ENCODE measurements at regions not wholly inside any gene's neighbourhood (a gene's known extent, or its start where the extent isn't known, plus 50 kb on each side); places are given as distances from the start of the nearest gene placed in this dataset.

GRCh38 chr11:103608566-103608965, 427.9 kb upstream of the DDI1 start:
- no peak overlapping the region for H3K9ac ChIP-seq (ENCODE audit: low read depth in 1 of 2, low read length in 2 of 2)
- H3K4me3 ChIP-seq (ENCODE audit: low read depth in 1 of 3, low read length in 3 of 3), result no peak overlapping the region
- H3K27ac ChIP-seq (ENCODE audit: low read depth in 1 of 2, low read length in 2 of 2), result no peak overlapping the region
- TF ChIP-seq HNF4G (IDR thresholded peaks at IDR 0.05), result no peak
- no peak for TF ChIP-seq ZBTB33 (IDR thresholded peaks at IDR 0.05)
- no peak for TF ChIP-seq EGR1 (IDR thresholded peaks at IDR 0.05; ENCODE audit: low read depth in 2 of 2)
- no peak for TF ChIP-seq TAF1 (conservative IDR thresholded peaks at IDR 0.05)
- TF ChIP-seq CTCF (IDR thresholded peaks at IDR 0.05; ENCODE audit: low read depth, low read length, missing input control), result no peak
- no peak for TF ChIP-seq FOXA2 (IDR thresholded peaks at IDR 0.05)
- TF ChIP-seq NR2F2 (IDR thresholded peaks at IDR 0.05), result no peak
- H3K36me3 ChIP-seq (ENCODE audit: control insufficient read depth in 4 of 4, insufficient read depth in 3 of 4, low read depth in 1 of 4, low read length in 3 of 4), result no peaks in the 10 kb centered on the region
- WGBS, result 52% methylated on average over 3 of the region's 3 CpGs
- H3K4me1 ChIP-seq (ENCODE audit: control insufficient read depth in 4 of 4, insufficient read depth in 4 of 4, low read length in 3 of 4), result no peaks in the 10 kb centered on the region
- H3K27me3 ChIP-seq (ENCODE audit: control insufficient read depth in 4 of 4, insufficient read depth in 4 of 4, low read length in 3 of 4), result no peaks in the 10 kb centered on the region
- H3K9me3 ChIP-seq (ENCODE audit: control insufficient read depth in 4 of 4, low read length in 3 of 4), result no peaks in the 10 kb centered on the region
- DNase-seq (ENCODE audit: low spot score), result no peak

- Histone ChIP-seq H3K9me3 (ENCODE audit: control insufficient read depth in 4 of 4, low read length in 3 of 4) (no peaks in the 10 kb centered on the region), H3K9ac (ENCODE audit: low read depth in 1 of 2, low read length in 2 of 2) (no peak overlapping the region), H3K4me3 (ENCODE audit: low read depth in 1 of 3, low read length in 3 of 3) (no peak overlapping the region), H3K27me3 (ENCODE audit: control insufficient read depth in 4 of 4, insufficient read depth in 4 of 4, low read length in 3 of 4) (no peaks in the 10 kb centered on the region), H3K27ac (ENCODE audit: low read depth in 1 of 2, low read length in 2 of 2) (no peak overlapping the region), H3K4me1 (ENCODE audit: control insufficient read depth in 4 of 4, insufficient read depth in 4 of 4, low read length in 3 of 4) (no peaks in the 10 kb centered on the region), H3K36me3 (ENCODE audit: control insufficient read depth in 4 of 4, insufficient read depth in 3 of 4, low read depth in 1 of 4, low read length in 3 of 4) (no peaks in the 10 kb centered on the region)
- TF ChIP-seq SP1 (IDR thresholded peaks at IDR 0.05) (no peak), CTCF (IDR thresholded peaks at IDR 0.05; ENCODE audit: low read depth, low read length, missing input control) (no peak), FOXA2 (IDR thresholded peaks at IDR 0.05) (no peak), TAF1 (conservative IDR thresholded peaks at IDR 0.05) (no peak), JUND (IDR thresholded peaks at IDR 0.05) (no peak), HNF4G (IDR thresholded peaks at IDR 0.05) (no peak), FOXA1 (IDR thresholded peaks at IDR 0.05) (no peak), NR2F2 (IDR thresholded peaks at IDR 0.05) (no peak), ATF3 (IDR thresholded peaks at IDR 0.05) (no peak), YY1 (IDR thresholded peaks at IDR 0.05) (no peak), REST (IDR thresholded peaks at IDR 0.05) (no peak)
- WGBS, result 47% methylated on average over 2 of the region's 2 CpGs
- DNase-seq (ENCODE audit: low spot score), result no peak
Measured at GRCh38 chr11:103609117-103610066, 427.0 kb upstream of the DDI1 start.

Measured in liver (tissue), 8 donors.